ENCODE measurements at regions not wholly inside any gene's neighbourhood (a gene's known extent, or its start where the extent isn't known, plus 50 kb on each side); places are given as distances from the start of the nearest gene placed in this dataset.
A peak's percentile ranks its signal among the peaks of the same experiment; 100 is the strongest.

- TF ChIP-seq POLR2AphosphoS5 (IDR thresholded peaks at IDR 0.05; ENCODE audit: low read depth, low read length) (no peak), TAF1 (IDR thresholded peaks at IDR 0.05; ENCODE audit: low read depth, low read length) (no peak), POLR2A (IDR thresholded peaks at IDR 0.05; ENCODE audit: low read depth, low read length) (no peak), SPI1 (IDR thresholded peaks at IDR 0.05; ENCODE audit: low read depth, low read length) (peak; percentile 72), POU2F2 (IDR thresholded peaks at IDR 0.05; ENCODE audit: low read depth, low read length) (no peak), PAX5 (IDR thresholded peaks at IDR 0.05; ENCODE audit: insufficient read depth, low read length, severe bottlenecking) (no peak)
Measured at GRCh38 chr6:27040244-27041042, 207.1 kb upstream of the PRSS16 start.

Data from GM12891 (cell line).